Aorta (tissue), 5 donors: ENCODE measurements at regions not wholly inside any gene's neighbourhood (a gene's known extent, or its start where the extent isn't known, plus 50 kb on each side); places are given as distances from the start of the nearest gene placed in this dataset.

Source experiments
- ATAC-seq: fragments of 200-7000 bp; cut with Tn5 transposase; one replicate; pipeline ENCODE4 v1.9.1; 2022; ENCODE audit warnings: moderate library complexity; ENCODE audit not compliant: low FRiP score
- DNase-seq, 2 donors: peaks; one replicate each; pipeline ENCODE4 v3.0.0-alpha.2; 2020
- H3K27ac ChIP-seq, 2 donors: one replicate each; pipeline ENCODE4 v1.5.1; 2013; ENCODE audit warnings: low read length in 2 of 2, mild to moderate bottlenecking in 2 of 2, moderate library complexity in 2 of 2, control low read depth in 1 of 2, inconsistent platforms in 1 of 2, low read depth in 1 of 2
- H3K27me3 ChIP-seq, 2 donors: one replicate each; pipeline ENCODE4 v1.6.1; 2013; ENCODE audit warnings: control low read depth in 1 of 2, low read length in 1 of 2, mild to moderate bottlenecking in 1 of 2, moderate library complexity in 1 of 2; ENCODE audit not compliant: insufficient read depth in 2 of 2, control insufficient read depth in 1 of 2
- H3K36me3 ChIP-seq, 2 donors: one replicate each; pipeline ENCODE4 v1.6.1; 2013; ENCODE audit warnings: control low read depth in 1 of 2, low read length in 1 of 2, mild to moderate bottlenecking in 1 of 2; ENCODE audit not compliant: insufficient read depth in 2 of 2, control insufficient read depth in 1 of 2
- H3K4me1 ChIP-seq, 2 donors: one replicate each; pipeline ENCODE4 v1.6.1; 2013; ENCODE audit warnings: low read length in 2 of 2, control low read depth in 1 of 2, mild to moderate bottlenecking in 1 of 2, moderate library complexity in 1 of 2; ENCODE audit not compliant: insufficient read depth in 2 of 2, control insufficient read depth in 1 of 2
- H3K4me3 ChIP-seq, 2 donors: one replicate each; pipeline ENCODE4 v1.5.1; 2013; ENCODE audit warnings: low read length in 2 of 2, control low read depth in 1 of 2, mild to moderate bottlenecking in 1 of 2
- H3K9me3 ChIP-seq: one replicate; pipeline ENCODE4 v1.6.1; 2013; ENCODE audit warnings: mild to moderate bottlenecking, low read length; ENCODE audit not compliant: control insufficient read depth
- WGBS, 2 donors: extraction: QIAGEN DNeasy Blood & Tissue Kit; methylation state at CpG; one replicate each; pipeline ENCODE4 v1.1.7; 2013; 5-methylcytosine and 5-hydroxymethylcytosine counted together
- intact Hi-C, 2 donors: fragments of 100-400 bp; cut with DNase I; formaldehyde crosslinking; loops; one replicate each; pipeline versions ENCODE4 v1.14.2 to v1.15.0; 2022
- donor health status: healthy with polysubstance abuse.
- donor health status: Bipolar disorder and iron deficiency.
- donor health status: DM: no; HTN: no; CAD: no.
- donor health status: DM: no; HTN: no; CAD: no.
- donor health status: DM: yes; HTN: yes; CAD: no.

GRCh38 chr6:153624528-153624927 lies 414.5 kb upstream of the OPRM1 start:
- DNase-seq, result no peak

GRCh38 chr6:153623496-153623895 lies 415.5 kb upstream of the OPRM1 start:
- no peaks in the 10 kb centered on the region for H3K27me3 ChIP-seq
- WGBS, 2 donors, result 14 to 28% methylated on average over 2 of the region's 2 CpGs
- ATAC-seq, result no peak
- no peaks in the 10 kb centered on the region for H3K36me3 ChIP-seq
- no peak overlapping the region for H3K4me3 ChIP-seq
- no peak for DNase-seq
- no peak overlapping the region for H3K27ac ChIP-seq
- peaks cover 0 to 2% of the 10 kb centered on the region in 2 donors for H3K4me1 ChIP-seq
- H3K9me3 ChIP-seq, result no peaks in the 10 kb centered on the region
- intact Hi-C loops, result no loop called here

More at GRCh38 chr6:153624528-153624927, 414.5 kb upstream of the OPRM1 start:
- Histone ChIP-seq H3K4me3 (no peak overlapping the region), H3K27me3 (no peaks in the 10 kb centered on the region), H3K9me3 (no peaks in the 10 kb centered on the region), H3K4me1 (no peaks in the 10 kb centered on the region), H3K36me3 (no peaks in the 10 kb centered on the region), H3K27ac (no peak overlapping the region)
- WGBS, 2 donors, result 81 to 93% methylated on average over 1 of the region's 1 CpG
- no peak for ATAC-seq
- intact Hi-C loops, result no loop called here

GRCh38 chr6:153621491-153621890 lies 417.5 kb upstream of the OPRM1 start:
- 47 to 51% methylated on average over 2 of the region's 2 CpGs for WGBS, 2 donors
- ATAC-seq, result no peak

GRCh38 chr6:153621070-153621469 lies 418.0 kb upstream of the OPRM1 start:
- no peak for DNase-seq
- ATAC-seq, result no peak
- Histone ChIP-seq H3K4me3 (no peak overlapping the region), H3K9me3 (no peaks in the 10 kb centered on the region), H3K36me3 (no peaks in the 10 kb centered on the region), H3K4me1 (peaks cover 0 to 2% of the 10 kb centered on the region in 2 donors), H3K27ac (no peak overlapping the region), H3K27me3 (no peaks in the 10 kb centered on the region)
- intact Hi-C loops, result no loop called here
- WGBS, 2 donors, result 90 to 91% methylated on average over 5 of the region's 5 CpGs

More at GRCh38 chr6:153621491-153621890, 417.5 kb upstream of the OPRM1 start:
- Histone ChIP-seq H3K27ac (no peak overlapping the region), H3K4me3 (no peak overlapping the region), H3K36me3 (no peaks in the 10 kb centered on the region), H3K9me3 (no peaks in the 10 kb centered on the region), H3K27me3 (no peaks in the 10 kb centered on the region), H3K4me1 (peaks cover 0 to 2% of the 10 kb centered on the region in 2 donors)
- intact Hi-C loops, result no loop called here
- no peak for DNase-seq

- H3K4me1 ChIP-seq, result peaks cover 0 to 2% of the 10 kb centered on the region in 2 donors
- ATAC-seq (no peak), DNase-seq (no peak)
- no peak overlapping the region for H3K27ac ChIP-seq
- no peaks in the 10 kb centered on the region for H3K27me3 ChIP-seq
- 22 to 29% methylated on average over 8 of the region's 8 CpGs for WGBS, 2 donors
- no peak overlapping the region for H3K4me3 ChIP-seq
- H3K9me3 ChIP-seq, result no peaks in the 10 kb centered on the region
- H3K36me3 ChIP-seq, result no peaks in the 10 kb centered on the region
- intact Hi-C loops, result loop anchor here in 1 of 2 donors (10.0 kb wide), 1 partner anchor 166 kb away; no protein-coding TSS in a partner anchor
Observed at GRCh38 chr6:153618371-153619322, 420.4 kb upstream of the OPRM1 start.

- no peaks in the 10 kb centered on the region for H3K9me3 ChIP-seq
- H3K36me3 ChIP-seq, result no peaks in the 10 kb centered on the region
- H3K4me1 ChIP-seq, result peaks cover 0 to 2% of the 10 kb centered on the region in 2 donors
- H3K27ac ChIP-seq, result no peak overlapping the region
- WGBS, 2 donors, result 82 to 87% methylated on average over 6 of the region's 6 CpGs
- H3K27me3 ChIP-seq, result no peaks in the 10 kb centered on the region
- no peak for ATAC-seq
- DNase-seq, result no peak
- intact Hi-C loops, result loop anchor here in 1 of 2 donors (10.0 kb wide), 1 partner anchor 168 kb away; no protein-coding TSS in a partner anchor
- no peak overlapping the region for H3K4me3 ChIP-seq
Observed at GRCh38 chr6:153616506-153616905, 422.5 kb upstream of the OPRM1 start.

- Histone ChIP-seq H3K27ac (no peak overlapping the region), H3K4me1 (peaks cover 0 to under 1% of the 10 kb centered on the region in 2 donors), H3K4me3 (no peak overlapping the region), H3K36me3 (no peaks in the 10 kb centered on the region), H3K27me3 (no peaks in the 10 kb centered on the region), H3K9me3 (no peaks in the 10 kb centered on the region)
- ATAC-seq, result no peak
- DNase-seq, result no peak
- intact Hi-C loops, result loop anchor here in 1 of 2 donors (10.0 kb wide), 1 partner anchor 171 kb away; no protein-coding TSS in a partner anchor
Observed at GRCh38 chr6:153613719-153614455, 425.2 kb upstream of the OPRM1 start.

- intact Hi-C loops, result no loop called here
- no peak for ATAC-seq
Observed at GRCh38 chr6:153602401-153602800, 436.6 kb upstream of the OPRM1 start.

More at GRCh38 chr6:153602401-153602800, 436.6 kb upstream of the OPRM1 start:
- WGBS, 2 donors, result 76 to 79% methylated on average over 2 of the region's 2 CpGs
- no peaks in the 10 kb centered on the region for H3K36me3 ChIP-seq
- DNase-seq, result no peak
- H3K27ac ChIP-seq, result no peak overlapping the region
- no peak overlapping the region for H3K4me3 ChIP-seq
- H3K27me3 ChIP-seq, result no peaks in the 10 kb centered on the region
- no peaks in the 10 kb centered on the region for H3K9me3 ChIP-seq
- peaks cover 0 to 4% of the 10 kb centered on the region in 2 donors for H3K4me1 ChIP-seq
